GM12864 (cell line): ENCODE measurements at regions not wholly inside any gene's neighbourhood (a gene's known extent, or its start where the extent isn't known, plus 50 kb on each side); places are given as distances from the start of the nearest gene placed in this dataset.

Experiments
- DNase-seq: peaks from one replicate; pipeline ENCODE4 v3.0.0-alpha.2; 2011; ENCODE audit warnings: low read depth
- H3K4me3 ChIP-seq: 2 replicates; pipeline ENCODE4 v1.5.1; 2011; ENCODE audit warnings: mild to moderate bottlenecking, low read depth, low read length, control low read depth
- CTCF ChIP-seq: IDR thresholded peaks from 2 replicates; pipeline ENCODE4 v1.5.1; 2011; ENCODE audit warnings: low read depth, mild to moderate bottlenecking, moderate library complexity, low read length, control low read depth, inconsistent platforms; ENCODE audit errors: missing control alignments

GRCh38 chr6:74320074-74320473 is 624.1 kb downstream of the CD109 start:
- no peak for DNase-seq

GRCh38 chr6:74319292-74319691 is 623.3 kb downstream of the CD109 start:
- no peak for TF ChIP-seq CTCF
- no peak for DNase-seq
- H3K4me3 ChIP-seq: no peak overlapping the region

More at GRCh38 chr6:74320074-74320473, 624.1 kb downstream of the CD109 start:
- no peak overlapping the region for H3K4me3 ChIP-seq
- TF ChIP-seq CTCF: no peak

GRCh38 chr6:74318738-74319137 is 622.7 kb downstream of the CD109 start:
- no peak for TF ChIP-seq CTCF
- no peak for DNase-seq
- no peak overlapping the region for H3K4me3 ChIP-seq

- no peak for DNase-seq
- TF ChIP-seq CTCF: no peak
- no peak overlapping the region for H3K4me3 ChIP-seq
These were observed 616.1 kb downstream of the CD109 start for GRCh38 chr6:74312081-74312480.

GRCh38 chr6:74311431-74311830 is 615.4 kb downstream of the CD109 start:
- no peak for TF ChIP-seq CTCF
- DNase-seq: no peak
- H3K4me3 ChIP-seq: no peak overlapping the region

GRCh38 chr6:74289884-74290283 is 593.9 kb downstream of the CD109 start:
- no peak for TF ChIP-seq CTCF
- DNase-seq: no peak
- H3K4me3 ChIP-seq: no peak overlapping the region

- no peak for TF ChIP-seq CTCF
- DNase-seq: no peak
- no peak overlapping the region for H3K4me3 ChIP-seq
These were observed 591.9 kb downstream of the CD109 start for GRCh38 chr6:74287932-74288331.
